SK-N-SH (cell line): ENCODE measurements at regions not wholly inside any gene's neighbourhood (a gene's known extent, or its start where the extent isn't known, plus 50 kb on each side); places are given as distances from the start of the nearest gene placed in this dataset.

ENCODE experiments used
- CTCF ChIA-PET: fragments of 300-600, 350-600 bp; formaldehyde crosslinking; extraction: SDS; loops from one replicate; lab custom pipeline; 2021; lab: Yijun Ruan, JAX
- POLR2A ChIA-PET: fragments of 350-600 bp; sonication (Branson Sonifier 250); formaldehyde crosslinking; extraction: SDS; loops from one replicate; lab custom pipeline; 2020; ENCODE audit warnings: antibody characterized with exemption, inconsistent platforms; lab: Yijun Ruan, JAX
- DNase-seq: peaks from one replicate; pipeline ENCODE4 v3.0.0; 2012
- H2AFZ ChIP-seq: fragments of 200-600 bp; sonication (generic); 2 replicates; pipeline ENCODE4 v1.8.1; 2016; ENCODE audit warnings: antibody characterized with exemption, mild to moderate bottlenecking, low read depth
- H3F3A ChIP-seq: fragments of 200-600 bp; sonication (generic); replicated peaks from 2 replicates; pipeline ENCODE3; 2016; ENCODE audit warnings: antibody characterized with exemption, mild to moderate bottlenecking; ENCODE audit not compliant: insufficient read depth
- H3K27ac ChIP-seq, 2 experiments: fragments of 200-500 bp in 1 of 2; fragments of 200-600 bp in 1 of 2; sonication (Bioruptor generic) in 1 of 2; sonication (generic), shearing (Covaris generic) in 1 of 2; 2 replicates each; pipeline versions ENCODE4 v1.5.1 to v1.6.1; 2014 to 2016; ENCODE audit warnings: low read depth in 2 of 2, inconsistent platforms in 1 of 2, low read length in 1 of 2, mild to moderate bottlenecking in 1 of 2, mixed read lengths in 1 of 2
- H3K27me3 ChIP-seq: fragments of 200-600 bp; sonication (generic), shearing (Covaris generic); 2 replicates; pipeline ENCODE4 v1.6.1; 2016; ENCODE audit warnings: mixed run types; ENCODE audit not compliant: insufficient read depth
- H3K36me3 ChIP-seq, 2 experiments: fragments of 200-500 bp in 1 of 2; fragments of 200-600 bp in 1 of 2; sonication (Bioruptor generic) in 1 of 2; sonication (generic) in 1 of 2; replicated peaks in 1 of 2; 2 replicates each; pipeline versions ENCODE3 to v1.5.1; 2014 to 2016; ENCODE audit warnings: low read length in 1 of 2, mild to moderate bottlenecking in 1 of 2; ENCODE audit not compliant: insufficient read depth in 2 of 2, control insufficient read depth in 1 of 2
- H3K4me1 ChIP-seq, 2 experiments: fragments of 200-500 bp in 1 of 2; fragments of 200-600 bp in 1 of 2; sonication (Bioruptor generic) in 1 of 2; sonication (generic), shearing (Covaris generic) in 1 of 2; 2 replicates each; pipeline versions ENCODE4 v1.5.1 to v1.6.1; 2014 to 2016; ENCODE audit warnings: low read depth in 1 of 2, low read length in 1 of 2, mixed run types in 1 of 2; ENCODE audit not compliant: insufficient read depth in 2 of 2, control insufficient read depth in 1 of 2
- H3K4me2 ChIP-seq: fragments of 200-600 bp; sonication (generic), shearing (Covaris generic); 2 replicates; pipeline ENCODE4 v1.6.1; 2017; ENCODE audit warnings: mixed run types
- H3K4me3 ChIP-seq, 2 experiments: fragments of 200-500 bp in 1 of 2; fragments of 200-600 bp in 1 of 2; sonication (Bioruptor generic) in 1 of 2; sonication (generic), shearing (Covaris generic) in 1 of 2; 2 replicates each; pipeline versions ENCODE4 v1.5.1 to v1.8.1; 2014 to 2016; ENCODE audit warnings: low read depth in 2 of 2, inconsistent platforms in 1 of 2, low read length in 1 of 2, mild to moderate bottlenecking in 1 of 2, mixed read lengths in 1 of 2, moderate library complexity in 1 of 2
- H3K79me2 ChIP-seq: fragments of 200-600 bp; sonication (generic); 2 replicates; pipeline ENCODE4 v1.8.1; 2017; ENCODE audit warnings: mild to moderate bottlenecking; ENCODE audit not compliant: insufficient read depth
- H3K9ac ChIP-seq: fragments of 200-600 bp; sonication (generic); 2 replicates; pipeline ENCODE4 v1.6.1; 2017; ENCODE audit warnings: mixed run types
- H3K9me2 ChIP-seq: fragments of 200-600 bp; sonication (generic); 2 replicates; pipeline ENCODE4 v1.6.1; 2017; ENCODE audit warnings: mixed run types
- H3K9me3 ChIP-seq: fragments of 200-600 bp; sonication (generic); 2 replicates; pipeline ENCODE4 v1.6.1; 2017; ENCODE audit warnings: mixed run types, mild to moderate bottlenecking, moderate library complexity
- H4K20me1 ChIP-seq: fragments of 200-600 bp; sonication (generic); 2 replicates; pipeline ENCODE4 v1.6.1; 2017; ENCODE audit warnings: mild to moderate bottlenecking, mixed run types; ENCODE audit not compliant: insufficient read depth
- CHD2 ChIP-seq: fragments of 150-350 bp; IDR thresholded peaks from 2 replicates; pipeline ENCODE4 v1.6.1; 2018; ENCODE audit warnings: low read length; ENCODE audit not compliant: partially characterized antibody
- ELF1 ChIP-seq: IDR thresholded peaks from 2 replicates; pipeline ENCODE4 v1.4.0; 2012
- EZH2phosphoT487 ChIP-seq: fragments of 200-600 bp; sonication (generic); IDR thresholded peaks from 2 replicates; pipeline ENCODE4 v1.6.1; 2017; ENCODE audit warnings: low read depth, mixed run types, mild to moderate bottlenecking, antibody characterized with exemption, moderate library complexity, borderline replicate concordance
- FOSL2 ChIP-seq: IDR thresholded peaks from 2 replicates; pipeline ENCODE4 v1.4.0; 2012; ENCODE audit warnings: low read depth, mild to moderate bottlenecking, moderate library complexity, borderline replicate concordance
- FOXM1 ChIP-seq: IDR thresholded peaks from 2 replicates; pipeline ENCODE4 v1.4.0; 2012; ENCODE audit warnings: low read depth, mild to moderate bottlenecking
- GABPA ChIP-seq: IDR thresholded peaks from 2 replicates; pipeline ENCODE4 v1.4.0; 2012; ENCODE audit warnings: low read depth, mild to moderate bottlenecking
- JUND ChIP-seq: IDR thresholded peaks from 2 replicates; pipeline ENCODE4 v1.4.0; 2012
- NFIC ChIP-seq: IDR thresholded peaks from 2 replicates; pipeline ENCODE4 v1.4.0; 2012; ENCODE audit warnings: borderline replicate concordance
- NRF1 ChIP-seq: IDR thresholded peaks from 2 replicates; pipeline ENCODE4 v1.6.1; 2012; ENCODE audit warnings: low read depth, mild to moderate bottlenecking, low read length
- PBX3 ChIP-seq: IDR thresholded peaks from 2 replicates; pipeline ENCODE4; 2012
- RCOR1 ChIP-seq: fragments of 150-350 bp; IDR thresholded peaks from 2 replicates; pipeline ENCODE4 v1.6.1; 2017; ENCODE audit warnings: antibody characterized with exemption, low read length
- REST ChIP-seq: IDR thresholded peaks from 2 replicates; pipeline ENCODE4 v1.6.1; 2012; ENCODE audit warnings: mild to moderate bottlenecking, low read depth, low read length, moderate library complexity
- RFX5 ChIP-seq: IDR thresholded peaks from 2 replicates; pipeline ENCODE4 v1.6.1; 2012; ENCODE audit warnings: mild to moderate bottlenecking, improper control_type of control experiment, low read length
- SIN3A ChIP-seq: IDR thresholded peaks from 2 replicates; pipeline ENCODE4 v1.6.1; 2012; ENCODE audit warnings: low read depth, mild to moderate bottlenecking, low read length, moderate library complexity, borderline replicate concordance
- TAF1 ChIP-seq: IDR thresholded peaks from 2 replicates; pipeline ENCODE4 v1.6.1; 2012; ENCODE audit warnings: low read depth, mild to moderate bottlenecking, low read length, moderate library complexity, borderline replicate concordance
- TCF12 ChIP-seq: IDR thresholded peaks from 2 replicates; pipeline ENCODE4 v1.4.0; 2012
- TEAD4 ChIP-seq: IDR thresholded peaks from 2 replicates; pipeline ENCODE4 v1.4.0; 2012; ENCODE audit warnings: mild to moderate bottlenecking, borderline replicate concordance; ENCODE audit not compliant: insufficient read depth
- USF1 ChIP-seq: IDR thresholded peaks from 2 replicates; pipeline ENCODE4 v1.4.0; 2012; ENCODE audit warnings: low read depth, borderline replicate concordance
- WGBS: methylation state at CpG from one replicate; pipeline ENCODE4 v1.1.6; 2017; ENCODE audit warnings: low lambda C conversion rate; 5-methylcytosine and 5-hydroxymethylcytosine counted together
- TF ChIP-seq, protein P1 (sequence below): IDR thresholded peaks from 2 replicates; pipeline ENCODE4 v1.4.0; 2012; ENCODE audit warnings: low read depth

- Histone ChIP-seq H3K79me2 (no peaks in the 10 kb centered on the region), H3K4me1 (peaks cover 0 to 5% of the 10 kb centered on the region in 2 experiments; a peak in 2 of 4 replicates)
- DNase-seq, result no peak
- 79% methylated on average over 7 of the region's 7 CpGs for WGBS
- TF ChIP-seq SIN3A, result no peak
- TF ChIP-seq PBX3, result no peak
- TF ChIP-seq, protein P1, sequence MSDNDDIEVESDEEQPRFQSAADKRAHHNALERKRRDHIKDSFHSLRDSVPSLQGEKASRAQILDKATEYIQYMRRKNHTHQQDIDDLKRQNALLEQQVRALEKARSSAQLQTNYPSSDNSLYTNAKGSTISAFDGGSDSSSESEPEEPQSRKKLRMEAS, result no peak
- TF ChIP-seq USF1, result no peak
- no peak for TF ChIP-seq GABPA
- no peak for TF ChIP-seq CHD2
- TF ChIP-seq TAF1, result no peak
- no peak for TF ChIP-seq NFIC
- no peak for TF ChIP-seq RFX5
- no peak for TF ChIP-seq FOSL2
- TF ChIP-seq EZH2phosphoT487, result no peak
- no peak for TF ChIP-seq JUND
- no peak for TF ChIP-seq RCOR1
- TF ChIP-seq NRF1, result no peak
- no peak for TF ChIP-seq TEAD4
- no peak for TF ChIP-seq TCF12
- TF ChIP-seq FOXM1, result no peak
- no peak for TF ChIP-seq REST
- TF ChIP-seq ELF1, result no peak
- TF ChIP-seq, all 33 proteins: peak for 0
- Histone ChIP-seq H3K36me3 (no peaks in the 10 kb centered on the region), H3F3A (no peaks in the 10 kb centered on the region), H3K9me2 (no peaks in the 10 kb centered on the region), H3K4me2 (no peak overlapping the region), H3K4me3 (no peak overlapping the region), H3K9ac (no peak overlapping the region), H3K9me3 (no peaks in the 10 kb centered on the region), H3K27me3 (no peaks in the 10 kb centered on the region), H4K20me1 (no peaks in the 10 kb centered on the region), H2AFZ (no peak overlapping the region), H3K27ac (no peak overlapping the region)
- ChIA-PET POLR2A (no interaction called here), CTCF (interaction anchor here (0.7 kb wide), 1 partner anchor 16 kb away, joined by 3 read pairs; no protein-coding TSS in a partner anchor)
These were observed 505.3 kb downstream of the COG6 start for GRCh38 chr13:40160618-40161350.
